GM21529 (cell line): ENCODE measurements at regions not wholly inside any gene's neighbourhood (a gene's known extent, or its start where the extent isn't known, plus 50 kb on each side); places are given as distances from the start of the nearest gene placed in this dataset.
"Not testable (repeated sequence)": the region's sequence is repeated elsewhere in the genome, so short reads cannot be mapped to it uniquely, and the experiment has no call there.

ENCODE experiments used
- ATAC-seq: cut with Tn5 transposase; IDR thresholded peaks from one replicate; pipeline ENCODE4 v1.9.1; 2021; ENCODE audit not compliant: unreplicated experiment

DNA sequence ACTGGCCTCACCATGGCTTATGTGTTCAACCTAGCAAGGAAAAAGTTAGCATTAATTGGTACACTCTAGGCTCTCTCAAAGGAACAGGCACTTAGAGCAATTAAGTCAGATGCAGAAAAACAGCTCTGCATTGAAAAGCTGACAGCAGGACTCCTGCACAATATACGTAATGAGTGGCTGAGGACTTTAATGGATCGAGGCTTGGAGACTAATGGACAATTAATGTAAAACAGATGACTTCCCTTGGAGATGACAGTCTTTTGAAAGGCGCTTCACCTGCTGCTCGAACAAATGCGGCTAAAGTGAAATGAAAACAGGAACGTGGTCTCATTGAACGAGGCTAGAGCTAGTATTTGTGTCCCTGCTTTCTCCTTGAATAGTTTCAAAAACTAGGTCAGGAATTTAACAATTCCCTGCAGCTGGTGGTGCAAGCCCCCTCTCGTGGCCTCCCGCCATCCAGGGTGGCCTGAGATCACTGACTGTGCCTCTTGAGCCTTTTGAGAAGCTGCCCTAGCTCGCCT, 137.1 kb downstream of the ELOVL4 start:
- no peak for ATAC-seq

DNA sequence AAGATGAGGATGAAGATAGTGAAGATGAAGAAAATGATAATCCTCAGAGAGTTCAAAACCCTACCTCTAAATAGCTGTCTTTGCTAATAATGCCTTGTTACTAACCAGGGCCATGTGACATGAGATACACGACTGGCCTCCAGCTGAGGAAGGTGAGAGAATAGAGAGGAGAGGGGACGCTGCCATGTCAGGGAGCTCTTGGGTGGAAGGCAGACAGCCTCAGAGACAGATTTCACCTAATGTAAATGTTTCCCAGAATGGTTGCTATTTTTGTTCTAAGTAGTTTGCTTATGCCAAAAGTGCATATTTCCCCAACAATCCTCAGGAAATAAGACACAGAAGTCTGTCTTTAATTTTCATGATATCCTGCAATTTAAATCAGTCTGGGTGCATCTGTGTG, 138.4 kb downstream of the ELOVL4 start:
- ATAC-seq, result no peak

DNA sequence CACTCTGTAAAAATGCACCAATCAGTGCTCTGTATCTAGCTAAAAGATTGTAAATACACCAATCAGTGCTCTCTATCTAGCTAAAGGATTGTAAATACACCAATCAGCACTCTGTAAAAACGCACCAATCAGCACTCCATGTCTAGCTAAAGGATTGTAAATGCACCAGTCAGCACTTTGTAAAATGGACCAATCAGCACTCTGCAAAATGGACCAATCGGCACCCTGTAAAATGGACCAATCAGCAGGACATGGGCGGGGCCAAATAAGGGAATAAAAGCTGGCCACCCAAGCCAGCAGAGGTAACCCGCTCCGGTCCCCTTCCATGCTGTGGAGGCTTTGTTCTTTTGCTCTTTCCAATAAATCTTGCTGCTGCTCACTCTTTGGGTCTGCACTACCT, 140.7 kb downstream of the ELOVL4 start:
- ATAC-seq, result not testable (repeated sequence)

DNA sequence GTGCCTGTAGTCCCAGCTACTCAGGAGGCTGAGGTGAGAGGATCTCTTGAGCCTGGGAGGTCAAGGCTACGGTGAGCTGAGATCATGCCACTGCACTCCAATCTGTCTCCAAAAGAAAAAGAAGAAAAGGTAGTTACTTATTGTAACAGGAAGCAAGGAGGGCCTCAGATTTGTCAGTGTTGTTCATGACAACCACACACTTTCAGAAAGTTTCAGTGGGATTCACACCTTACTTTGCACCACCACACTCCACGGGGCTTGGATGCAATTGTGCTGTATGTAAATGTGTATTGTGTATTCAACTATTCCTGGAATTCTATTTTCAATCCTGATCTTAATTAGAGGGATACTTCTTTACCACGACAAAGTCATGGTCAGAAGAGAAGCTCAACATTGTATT, 142.6 kb downstream of the ELOVL4 start:
- ATAC-seq, result no peak

DNA sequence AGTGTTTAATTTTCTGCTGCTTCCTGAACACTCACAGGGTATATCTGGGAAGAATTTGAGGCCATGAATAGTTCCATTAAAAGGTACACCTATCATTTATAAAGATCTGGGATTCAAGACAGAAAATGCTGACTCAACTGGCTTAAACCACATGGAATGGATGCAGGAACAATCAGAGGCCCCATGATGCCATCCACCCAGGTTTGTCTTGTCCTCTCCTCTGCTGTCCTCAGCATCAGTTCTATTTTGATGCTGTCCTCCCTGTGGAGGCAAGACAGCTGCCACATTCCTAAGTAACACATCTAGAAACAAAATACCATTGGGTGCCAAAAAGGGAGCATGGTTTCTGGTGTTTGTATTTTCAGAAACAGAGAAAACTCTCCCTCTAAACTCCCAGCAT, 143.4 kb downstream of the ELOVL4 start:
- no peak for ATAC-seq

DNA sequence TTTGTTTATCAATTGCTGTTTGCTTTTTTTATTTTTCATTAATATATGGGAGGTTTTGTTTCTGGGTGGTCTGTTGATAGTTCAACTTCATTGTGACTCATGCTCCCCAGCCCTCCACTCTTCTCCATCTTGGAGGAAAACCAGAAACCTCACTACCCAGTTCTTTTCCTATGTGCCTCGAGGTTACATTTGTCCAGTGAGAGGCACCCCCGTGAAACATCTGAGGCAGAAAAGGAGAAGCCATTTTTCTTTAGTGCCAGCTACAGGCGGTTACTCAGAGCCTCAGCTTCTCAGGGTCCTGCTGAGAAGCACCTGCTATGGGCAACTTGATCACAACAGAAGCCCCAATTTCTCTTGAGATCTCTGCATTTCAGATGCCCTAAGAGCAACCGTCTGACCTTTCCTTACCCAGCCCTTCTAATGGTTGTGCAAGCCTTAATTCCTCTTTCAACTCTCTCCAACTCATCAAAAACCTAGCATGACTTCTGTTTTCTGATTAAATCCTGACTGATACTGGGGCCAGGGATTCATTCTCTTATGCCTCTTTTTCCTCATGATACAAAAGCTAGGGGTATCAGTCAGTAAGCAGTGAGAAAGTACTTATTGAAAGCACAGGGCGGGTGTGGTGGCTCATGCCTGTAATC, 144.6 kb downstream of the ELOVL4 start:
- no peak for ATAC-seq

DNA sequence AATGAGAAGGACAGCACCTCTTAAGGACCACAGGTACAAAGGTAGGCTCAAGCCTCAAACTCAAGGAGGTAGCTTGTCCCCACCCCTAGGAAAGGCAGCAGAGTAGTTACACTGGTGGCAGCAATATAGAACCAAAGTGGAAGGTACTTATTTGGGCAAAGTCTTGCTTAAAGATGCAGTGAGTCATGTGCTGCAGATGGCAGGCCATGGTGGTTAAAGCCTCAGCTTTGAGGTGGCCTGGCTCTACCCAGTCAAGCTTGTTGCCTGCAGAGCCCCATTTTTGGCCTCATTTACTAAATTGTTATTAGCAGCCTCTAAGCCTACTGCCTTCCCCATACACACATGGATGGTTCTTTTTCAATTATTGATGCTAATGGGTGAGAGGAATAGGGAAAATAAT, 146.0 kb downstream of the ELOVL4 start:
- no peak for ATAC-seq

DNA sequence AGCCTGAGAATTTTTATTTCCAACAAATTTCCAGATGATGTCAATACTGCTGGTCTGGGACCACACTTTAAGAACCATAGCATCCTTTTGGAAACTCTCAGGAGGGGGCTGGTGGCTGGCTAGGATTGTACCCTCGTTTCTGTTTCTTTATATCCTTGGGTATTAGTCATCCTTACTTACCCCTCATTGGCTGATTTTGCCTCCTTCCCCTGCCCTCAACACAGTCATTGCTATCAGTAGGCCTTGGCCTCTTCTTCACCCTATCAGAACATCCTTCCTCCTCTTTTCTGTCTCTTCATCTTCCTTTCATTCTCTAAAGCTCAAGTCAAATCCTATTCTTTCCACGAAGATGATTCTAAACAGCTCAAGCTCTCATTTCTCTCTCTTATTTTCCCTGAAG, 148.5 kb downstream of the ELOVL4 start:
- no peak for ATAC-seq

DNA sequence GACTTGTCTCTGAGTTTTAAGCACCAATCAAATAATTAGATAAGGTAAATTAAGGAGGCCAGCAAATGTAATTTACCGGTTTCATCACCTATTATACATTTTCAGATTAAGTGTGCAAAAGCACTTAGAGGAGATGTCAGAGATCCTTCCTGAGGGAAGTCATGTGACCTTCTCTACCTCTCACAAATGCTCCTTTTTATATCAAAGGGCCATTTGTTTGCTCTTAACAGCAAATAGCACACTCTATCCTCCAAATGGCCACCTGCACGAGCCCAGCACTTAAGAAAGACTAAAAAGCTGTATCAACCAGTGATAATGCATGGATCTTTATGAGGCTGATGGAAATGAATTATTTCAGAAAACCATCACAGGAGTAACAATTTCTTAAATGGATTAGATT, 149.4 kb downstream of the ELOVL4 start:
- no peak for ATAC-seq

DNA sequence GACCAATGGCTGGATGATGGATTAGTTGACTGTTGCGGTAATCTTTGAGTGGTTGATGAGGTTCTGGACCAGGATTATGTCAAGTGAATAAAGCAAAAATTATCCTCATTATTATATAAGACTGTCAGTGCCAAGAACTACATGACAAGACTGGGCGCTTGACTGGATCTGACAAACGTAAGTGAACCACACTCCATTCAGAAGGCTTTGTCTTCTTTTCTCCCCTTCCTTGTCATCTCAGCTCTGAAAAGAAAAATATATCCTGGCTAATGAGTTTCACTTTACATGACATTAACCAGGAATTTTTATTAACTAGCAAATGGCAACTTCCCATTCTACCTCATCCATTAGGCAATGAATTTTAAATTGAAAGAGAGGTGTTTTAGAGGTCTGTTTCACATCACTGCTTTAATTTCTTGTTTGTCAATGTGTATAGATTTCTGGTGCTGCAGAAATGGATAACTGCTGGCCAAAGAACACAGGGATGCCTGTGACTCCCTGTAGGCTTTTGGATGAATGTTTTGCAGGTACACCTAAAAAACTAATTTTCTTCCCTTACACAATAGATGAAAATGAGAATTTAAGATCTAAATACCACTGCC, 150.1 kb downstream of the ELOVL4 start:
- no peak for ATAC-seq

DNA sequence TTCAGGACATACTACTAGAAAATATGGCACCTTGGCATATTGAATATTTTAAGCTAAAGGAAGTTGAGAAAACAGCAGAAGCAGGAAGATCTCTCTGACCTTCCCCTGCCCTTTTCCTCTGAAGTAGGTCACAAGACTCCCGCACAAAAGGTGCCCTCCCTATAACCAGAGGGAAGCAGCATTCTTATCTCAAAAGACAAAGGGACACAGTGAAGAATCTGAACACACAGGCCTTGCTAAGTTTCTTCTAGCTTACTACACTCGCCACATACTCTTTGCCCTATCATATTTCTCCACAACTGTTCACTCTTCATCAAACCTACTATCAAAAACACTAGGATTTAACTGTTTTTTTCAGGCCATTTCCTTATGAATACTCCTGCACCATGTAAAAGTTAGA, 151.2 kb downstream of the ELOVL4 start:
- no peak for ATAC-seq

DNA sequence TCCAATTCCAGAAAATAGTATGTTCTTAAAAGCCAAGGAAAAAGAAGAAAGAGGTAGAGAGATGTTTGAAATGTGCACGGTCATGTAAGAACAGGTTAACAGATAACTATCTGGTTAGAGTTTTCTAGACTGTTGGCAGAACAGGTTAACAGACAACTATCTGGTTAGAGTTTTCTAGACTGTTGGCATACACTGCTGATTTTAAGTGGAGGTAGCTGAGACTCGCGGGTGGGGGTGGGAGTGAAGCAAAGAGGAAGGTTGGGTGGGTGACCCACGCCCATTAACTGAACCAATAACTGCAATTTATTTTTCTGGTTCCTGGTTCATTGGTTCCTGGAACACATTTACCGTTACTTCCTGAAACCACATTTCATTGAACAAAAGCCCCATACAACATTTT, 157.5 kb downstream of the ELOVL4 start:
- no peak for ATAC-seq

DNA sequence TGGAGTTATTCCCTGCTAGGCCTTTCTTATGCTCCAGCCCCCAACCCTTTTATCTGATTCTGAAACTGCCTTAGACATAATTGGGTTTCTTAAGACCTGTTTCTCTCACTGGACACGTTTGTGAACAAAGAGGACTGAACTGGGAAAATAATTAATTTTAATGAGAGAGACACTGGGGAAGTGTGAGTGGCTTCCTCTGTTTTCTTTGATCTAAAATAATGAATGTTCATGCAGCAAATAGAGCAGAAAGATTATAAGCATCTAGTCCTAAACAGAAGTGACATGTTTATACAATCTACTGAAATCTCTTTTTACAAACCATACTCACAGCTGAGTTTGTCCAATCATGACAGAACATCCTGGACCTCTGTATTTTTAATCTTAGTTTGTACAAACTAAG, 157.6 kb downstream of the SH3BGRL2 start:
- ATAC-seq, result no peak

DNA sequence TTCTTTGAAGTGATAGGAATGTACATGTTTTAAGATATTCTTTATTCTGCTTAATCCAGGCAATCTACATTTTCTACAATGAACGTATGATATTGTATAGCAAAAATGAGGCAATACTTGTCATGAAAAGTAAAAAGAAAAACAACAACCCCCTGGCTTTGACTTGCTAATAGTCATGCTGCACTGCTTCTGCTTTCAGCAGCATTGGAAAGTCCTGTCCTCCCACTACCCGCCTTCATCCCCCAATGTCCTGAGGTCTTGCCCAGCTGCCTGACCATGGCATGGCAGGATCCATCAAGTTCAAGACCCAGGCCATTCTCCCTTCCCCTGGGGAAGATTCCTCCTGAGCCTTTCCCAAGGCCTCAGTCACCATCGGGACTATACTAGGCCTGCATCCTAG, 156.5 kb downstream of the SH3BGRL2 start:
- ATAC-seq, result no peak

DNA sequence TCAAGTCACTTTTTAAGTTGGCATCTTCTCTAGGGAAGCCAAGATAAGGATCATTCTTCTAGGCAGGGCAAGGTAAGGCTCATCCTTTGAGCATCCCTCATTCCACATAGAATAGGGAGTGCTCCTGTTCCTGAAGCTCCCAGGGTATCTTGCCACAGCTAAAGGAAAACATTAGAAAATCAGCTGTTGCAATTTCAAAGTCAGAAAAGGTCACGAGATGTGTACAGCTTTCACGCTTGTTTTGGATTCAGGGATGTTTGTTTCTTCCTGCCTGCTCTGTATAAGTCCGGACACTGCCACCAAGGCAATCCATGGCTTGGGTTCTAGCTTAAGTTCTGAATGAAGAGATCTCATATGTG, 153.2 kb downstream of the SH3BGRL2 start:
- ATAC-seq, result no peak

DNA sequence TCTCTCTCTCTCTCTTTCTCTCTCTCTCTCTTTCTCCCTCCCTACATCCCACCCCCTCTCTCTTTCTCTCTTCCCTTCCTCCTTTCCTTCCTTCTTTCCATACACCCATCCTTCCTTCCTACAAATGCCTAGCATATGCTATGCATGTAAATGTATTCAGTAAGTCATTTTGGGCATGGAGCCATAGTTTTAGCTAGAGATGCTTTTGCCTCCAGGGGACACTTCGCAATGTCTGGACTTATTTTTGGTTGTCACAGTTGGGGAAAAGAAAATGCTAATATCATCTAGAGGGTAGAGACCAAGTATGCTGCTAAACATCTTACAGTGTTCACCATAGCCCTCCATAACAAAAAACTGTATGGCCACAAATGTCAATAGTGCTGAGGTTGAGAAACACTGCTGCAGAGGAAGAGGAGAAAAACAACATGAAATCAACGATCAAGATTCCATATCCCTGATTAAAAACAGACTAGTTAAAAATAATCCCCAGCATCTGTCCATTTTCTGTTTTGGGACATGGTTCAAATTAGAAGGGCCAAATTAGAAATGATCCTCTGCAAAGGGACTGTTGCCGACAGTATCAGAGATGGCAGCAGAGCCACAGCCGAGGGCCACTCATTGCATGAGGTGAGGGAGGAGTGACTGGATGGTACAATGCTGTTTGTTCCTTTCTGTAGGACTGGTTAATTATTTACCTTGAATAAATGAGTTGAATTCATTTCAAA, 152.7 kb downstream of the SH3BGRL2 start:
- no peak for ATAC-seq

DNA sequence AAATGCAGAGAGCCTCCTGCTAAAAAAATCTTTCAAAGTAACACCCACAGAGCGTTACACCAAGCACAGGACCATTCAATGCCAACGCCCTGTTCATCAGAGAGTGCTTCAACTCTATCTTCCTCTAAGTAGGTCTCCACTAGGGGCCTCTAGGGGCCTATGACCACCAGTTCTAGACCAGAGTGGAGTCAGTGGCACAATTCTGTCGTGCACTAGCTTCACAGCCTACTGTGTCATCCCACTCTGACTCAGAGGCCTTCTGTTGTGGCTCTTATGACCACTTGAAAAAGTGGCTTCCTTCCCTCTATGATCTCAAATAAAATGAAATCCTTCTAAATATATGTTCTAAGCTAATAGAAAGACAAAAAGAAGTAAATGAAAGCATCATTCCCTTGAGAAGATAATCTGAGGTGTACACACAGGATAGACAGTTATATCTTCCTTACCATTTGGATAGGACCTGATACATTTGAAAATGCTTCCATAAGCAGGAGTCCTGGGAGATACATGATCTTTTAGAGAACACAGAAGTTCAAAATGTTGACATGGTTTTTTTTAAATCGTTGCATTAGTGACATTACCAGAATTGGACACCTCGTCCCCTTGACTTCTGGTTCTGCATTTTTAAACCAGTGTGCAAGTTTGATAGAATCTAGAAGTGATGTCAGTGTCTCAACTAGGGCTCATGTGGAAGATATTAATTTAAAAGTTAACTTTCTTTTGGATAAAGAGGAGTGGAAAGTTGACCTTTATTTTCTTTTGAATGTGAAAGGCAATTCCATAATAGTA, 151.9 kb downstream of the SH3BGRL2 start:
- no peak for ATAC-seq

DNA sequence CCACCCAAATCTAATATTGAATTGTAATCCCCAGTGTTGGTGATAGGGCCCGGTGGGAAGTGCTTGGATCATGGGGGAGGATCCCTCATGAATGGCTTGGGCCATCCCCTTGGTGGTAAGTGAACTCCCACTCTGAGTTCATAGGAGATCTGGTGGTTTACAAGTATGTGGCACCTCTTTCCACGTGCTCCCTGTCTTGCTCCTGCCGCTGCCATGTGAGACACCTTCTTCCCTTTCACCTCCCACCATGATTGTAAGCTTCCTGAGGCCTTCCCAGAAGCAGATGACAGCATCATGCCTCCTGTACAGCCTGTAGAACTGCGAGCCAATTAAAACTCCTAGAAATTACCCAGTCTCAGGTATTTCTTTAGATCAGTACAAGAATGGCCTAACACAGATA, 150.8 kb downstream of the SH3BGRL2 start:
- no peak for ATAC-seq

DNA sequence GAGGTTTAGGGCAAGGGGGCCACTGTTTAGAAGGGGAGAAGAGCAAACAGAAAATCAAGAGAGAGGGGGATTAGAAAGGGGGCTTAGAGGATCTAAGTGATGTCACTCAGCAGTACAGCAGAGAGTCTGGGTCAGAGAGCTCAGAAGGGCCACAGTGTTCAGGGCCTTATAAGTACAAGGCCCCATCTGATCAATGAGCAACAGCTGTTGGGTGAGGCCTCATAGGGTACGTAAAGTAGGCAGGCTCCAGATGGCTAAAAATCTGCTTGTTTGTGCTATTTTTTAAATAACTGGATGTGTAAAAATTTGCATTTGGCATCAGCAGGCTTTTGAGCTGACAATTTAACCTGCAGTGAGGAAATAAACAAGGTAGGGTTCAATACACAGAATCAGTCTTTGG, 149.8 kb downstream of the SH3BGRL2 start:
- no peak for ATAC-seq

DNA sequence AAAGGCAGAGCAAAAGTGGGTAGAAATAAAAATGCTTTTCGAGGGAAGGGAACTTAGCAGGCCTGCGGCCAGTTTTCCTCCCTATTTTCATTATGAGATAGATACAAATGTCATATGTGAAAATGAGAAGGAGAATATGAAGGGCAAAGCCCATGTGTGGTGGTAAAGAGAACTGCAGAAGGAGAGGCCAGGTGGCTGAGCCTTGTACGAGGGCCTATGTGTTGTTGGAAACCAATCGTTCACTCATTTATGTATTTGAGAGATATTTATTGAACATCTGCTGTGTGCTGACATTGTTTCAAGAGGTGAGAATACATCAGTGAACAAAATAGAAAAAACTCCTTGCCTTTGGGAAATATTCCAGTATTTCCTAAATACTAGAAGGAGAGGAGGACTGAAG, 147.7 kb downstream of the SH3BGRL2 start:
- ATAC-seq, result no peak

DNA sequence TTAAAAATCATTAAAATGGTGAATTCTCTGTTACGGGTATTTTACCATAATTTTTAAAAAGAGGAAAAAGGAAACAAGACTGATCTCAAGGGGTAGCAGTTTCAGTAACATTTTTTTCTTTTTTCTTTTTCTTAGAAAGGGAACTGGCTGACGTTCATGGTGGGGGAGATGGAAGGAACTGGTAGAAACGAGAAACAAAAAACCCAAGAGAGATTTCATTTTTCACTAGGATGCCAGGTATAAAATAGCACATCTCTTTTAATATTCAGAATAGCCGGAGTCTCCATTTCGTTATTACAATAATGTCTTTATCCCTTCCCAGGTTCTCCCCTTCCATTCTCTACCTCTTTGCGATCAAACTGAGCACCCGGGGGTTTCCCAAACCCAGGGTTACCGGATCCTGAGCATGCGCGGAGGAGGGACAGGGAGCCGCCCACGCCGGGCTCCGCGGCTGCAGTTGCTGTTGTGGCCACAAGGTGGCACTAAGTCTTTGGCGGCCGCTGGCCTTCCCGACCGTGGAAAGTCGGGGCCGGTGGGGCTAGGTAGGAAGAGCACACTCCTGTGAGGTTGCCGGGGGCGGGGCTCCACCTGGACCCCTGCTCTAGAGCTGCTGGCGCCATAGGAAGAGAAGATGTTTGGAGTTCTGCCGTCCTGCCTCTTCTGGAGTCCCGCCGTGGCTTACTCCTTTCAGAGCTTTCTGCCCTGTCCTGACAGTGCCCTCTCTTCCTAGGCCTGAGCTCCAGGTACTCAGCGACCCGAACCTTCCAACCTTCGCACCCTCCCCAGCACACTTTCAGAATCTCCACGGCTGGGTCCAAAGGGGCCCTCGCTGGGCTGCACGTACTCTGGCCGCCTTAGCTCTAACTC, 146.8 kb downstream of the SH3BGRL2 start:
- ATAC-seq, result peak; percentile 90
